NCI-H82 treated with DMSO at 0.1 percent for 48 hours (cell line): ENCODE measurements at regions not wholly inside any gene's neighbourhood (a gene's known extent, or its start where the extent isn't known, plus 50 kb on each side); places are given as distances from the start of the nearest gene placed in this dataset.

Experiments used
- DNase-seq: peaks from one replicate; lab custom pipeline; 2025; ENCODE audit not compliant: unreplicated experiment; lab: John Stamatoyannopoulos, UW

DNA sequence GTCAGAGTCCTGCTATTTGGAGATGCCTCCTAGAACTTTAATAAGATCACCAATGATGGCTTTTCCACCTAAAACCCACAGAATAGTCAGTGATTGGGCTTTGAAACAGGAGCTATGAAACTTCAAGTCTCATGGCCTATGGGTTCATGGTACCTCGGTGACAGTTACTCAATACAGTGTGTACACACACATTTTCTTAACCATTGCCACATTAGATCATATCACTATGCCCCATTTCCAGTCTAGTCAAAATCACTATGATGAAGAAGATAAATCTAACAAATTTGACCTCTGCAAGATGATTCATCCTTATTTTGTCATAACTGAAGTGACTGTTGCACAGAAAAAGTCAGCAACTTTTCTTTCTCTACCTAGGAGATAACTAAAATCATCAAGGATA lies 86.8 kb upstream of the OR13F1 start:
- DNase-seq: no peak

DNA sequence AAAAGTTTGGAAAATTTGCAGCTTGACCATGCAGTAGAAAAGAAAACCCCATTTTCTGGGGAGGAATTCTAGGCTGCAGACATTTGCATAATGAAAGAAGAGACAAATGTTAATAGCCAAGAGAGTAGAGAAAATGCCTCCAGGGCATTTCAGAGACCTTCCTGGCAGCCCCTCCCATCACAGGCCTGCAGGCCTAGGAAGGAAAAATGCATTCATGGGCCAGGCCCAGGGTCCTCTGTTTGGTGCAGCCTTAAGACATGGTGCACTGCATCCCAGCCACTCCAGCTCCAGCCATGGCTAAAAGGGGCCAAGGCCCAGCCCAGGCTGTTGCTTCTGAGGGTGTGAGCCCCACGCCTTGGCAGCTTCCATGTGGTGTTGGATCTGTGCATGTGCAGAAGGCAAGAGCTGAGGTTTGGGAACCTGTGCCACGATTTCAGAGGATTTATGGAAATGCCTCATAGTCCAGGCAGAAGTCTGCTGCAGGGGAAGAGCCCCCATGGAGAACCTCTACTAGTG lies 75.0 kb upstream of the OR13F1 start:
- DNase-seq: no peak

DNA sequence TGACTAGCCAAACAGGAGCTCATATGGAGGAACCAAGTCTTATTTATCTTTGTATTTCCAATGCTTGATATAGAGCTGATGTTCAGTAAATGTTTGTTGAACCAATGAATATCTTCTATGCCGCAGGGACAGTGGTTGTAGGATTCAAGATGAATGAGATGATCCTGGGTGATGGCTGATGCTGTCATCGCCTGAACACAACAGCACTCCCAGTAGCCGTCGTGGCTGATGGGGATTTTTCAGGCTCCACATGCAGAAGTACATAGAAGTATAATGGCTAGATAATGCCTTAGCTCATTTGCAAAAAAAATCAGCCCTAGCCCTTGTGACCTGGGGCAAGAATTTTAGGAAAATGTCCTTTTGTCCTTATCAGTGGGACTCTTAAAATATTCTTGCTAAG lies 69.0 kb upstream of the OR13F1 start:
- DNase-seq: no peak

DNA sequence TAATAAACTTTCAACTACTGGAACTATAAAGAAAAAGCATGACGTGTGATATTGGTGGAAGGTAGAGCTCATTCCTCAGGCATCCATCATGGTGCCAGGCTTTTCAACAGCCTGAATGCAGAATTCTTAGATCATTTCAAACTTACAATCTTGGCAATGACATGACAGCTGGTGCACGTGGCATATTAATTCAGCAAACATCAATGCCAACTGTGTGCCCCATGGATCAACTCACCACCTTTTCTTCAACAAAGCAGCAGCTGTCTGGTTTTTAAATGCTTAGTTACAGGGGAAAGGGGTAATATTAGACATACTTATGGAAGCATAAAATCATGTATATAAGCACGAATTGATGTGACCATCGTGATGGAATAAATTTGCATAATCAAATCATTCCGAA lies 56.0 kb upstream of the OR13F1 start:
- DNase-seq: no peak
